ACHN (cell line): ENCODE measurements at regions not wholly inside any gene's neighbourhood (a gene's known extent, or its start where the extent isn't known, plus 50 kb on each side); places are given as distances from the start of the nearest gene placed in this dataset.

Source experiments
- DNase-seq: peaks from one replicate; pipeline ENCODE4 v3.0.0-alpha.2; 2015
- in situ Hi-C: cut with HindIII; loops from 2 replicates; pipeline ENCODE4 v1.10.0; 2017; ENCODE audit warnings: low sequenced_read_pairs, low pct_ligation_motif_present, low pct_unique_long_range_greater_than_20kb

- in situ Hi-C loops: no loop called here
- no peak for DNase-seq
These were observed 107.2 kb upstream of the DUSP10 start for GRCh38 chr1:221849110-221849509.

- no peak for DNase-seq
- in situ Hi-C loops: no loop called here
These were observed 105.8 kb upstream of the DUSP10 start for GRCh38 chr1:221847676-221848075.

GRCh38 chr1:221845650-221846371 lies 103.9 kb upstream of the DUSP10 start:
- in situ Hi-C loops: no loop called here
- DNase-seq: no peak

- no peak for DNase-seq
- in situ Hi-C loops: no loop called here
These were observed 100.1 kb upstream of the DUSP10 start for GRCh38 chr1:221841983-221842335.

- in situ Hi-C loops: no loop called here
- no peak for DNase-seq
These were observed 99.5 kb upstream of the DUSP10 start for GRCh38 chr1:221841251-221841982.

GRCh38 chr1:221840511-221841243 lies 98.8 kb upstream of the DUSP10 start:
- in situ Hi-C loops: no loop called here

GRCh38 chr1:221839782-221840395 lies 98.0 kb upstream of the DUSP10 start:
- peak; percentile 24 for DNase-seq

More at GRCh38 chr1:221840511-221841243, 98.8 kb upstream of the DUSP10 start:
- DNase-seq: peak; percentile 46

GRCh38 chr1:221839321-221839720 lies 97.4 kb upstream of the DUSP10 start:
- in situ Hi-C loops: no loop called here
- DNase-seq: no peak

More at GRCh38 chr1:221839782-221840395, 98.0 kb upstream of the DUSP10 start:
- in situ Hi-C loops: no loop called here

GRCh38 chr1:221837896-221838295 lies 96.0 kb upstream of the DUSP10 start:
- no peak for DNase-seq
- in situ Hi-C loops: no loop called here

- in situ Hi-C loops: no loop called here
- DNase-seq: no peak
These were observed 93.0 kb upstream of the DUSP10 start for GRCh38 chr1:221834698-221835513.

GRCh38 chr1:221832617-221833016 lies 90.7 kb upstream of the DUSP10 start:
- in situ Hi-C loops: no loop called here
- DNase-seq: no peak

- no peak for DNase-seq
- in situ Hi-C loops: no loop called here
These were observed 90.3 kb upstream of the DUSP10 start for GRCh38 chr1:221832151-221832550.

GRCh38 chr1:221829327-221830015 lies 87.6 kb upstream of the DUSP10 start:
- in situ Hi-C loops: no loop called here

GRCh38 chr1:221827307-221827642 lies 85.4 kb upstream of the DUSP10 start:
- in situ Hi-C loops: no loop called here
- DNase-seq: no peak

More at GRCh38 chr1:221829327-221830015, 87.6 kb upstream of the DUSP10 start:
- DNase-seq: peak; percentile 86

- in situ Hi-C loops: no loop called here
- no peak for DNase-seq
These were observed 83.0 kb upstream of the DUSP10 start for GRCh38 chr1:221824909-221825308.

- no peak for DNase-seq
- in situ Hi-C loops: no loop called here
These were observed 82.1 kb upstream of the DUSP10 start for GRCh38 chr1:221824025-221824424.

- DNase-seq: no peak
- in situ Hi-C loops: no loop called here
These were observed 81.7 kb upstream of the DUSP10 start for GRCh38 chr1:221823561-221823960.

GRCh38 chr1:221823149-221823548 lies 81.3 kb upstream of the DUSP10 start:
- in situ Hi-C loops: no loop called here
- no peak for DNase-seq
